ENCODE measurements at regions not wholly inside any gene's neighbourhood (a gene's known extent, or its start where the extent isn't known, plus 50 kb on each side); places are given as distances from the start of the nearest gene placed in this dataset.
"Not testable (repeated sequence)": the region's sequence is repeated elsewhere in the genome, so short reads cannot be mapped to it uniquely, and the experiment has no call there.

GRCh38 chr10:11403646-11404045, 207.8 kb downstream of the USP6NL start:
- H3K27me3 ChIP-seq (ENCODE audit: control insufficient read depth, insufficient read depth, low read length); CTCF ChIA-PET; H3K36me3 ChIP-seq (ENCODE audit: control insufficient read depth, insufficient read depth, low read length); H3K4me3 ChIP-seq (ENCODE audit: low read depth, low read length); DNase-seq (ENCODE audit: low read depth); POLR2A ChIA-PET: not testable (repeated sequence)

GRCh38 chr10:11403116-11403515, 208.3 kb downstream of the USP6NL start:
- Histone ChIP-seq H3K36me3 (ENCODE audit: control insufficient read depth, insufficient read depth, low read length) (no peaks in the 10 kb centered on the region), H3K4me3 (ENCODE audit: low read depth, low read length) (no peak overlapping the region), H3K27me3 (ENCODE audit: control insufficient read depth, insufficient read depth, low read length) (no peaks in the 10 kb centered on the region)
- POLR2A ChIA-PET: no interaction called here
- no peak for DNase-seq (ENCODE audit: low read depth)
- TF ChIP-seq CTCF (IDR thresholded peaks at IDR 0.05; ENCODE audit: insufficient read depth, low read depth, low read length): no peak
- CTCF ChIA-PET: no interaction called here

- Histone ChIP-seq H3K27me3 (ENCODE audit: control insufficient read depth, insufficient read depth, low read length) (no peaks in the 10 kb centered on the region), H3K4me3 (ENCODE audit: low read depth, low read length) (no peak overlapping the region), H3K36me3 (ENCODE audit: control insufficient read depth, insufficient read depth, low read length) (no peaks in the 10 kb centered on the region)
- ChIA-PET POLR2A (no interaction called here), CTCF (no interaction called here)
- no peak for DNase-seq (ENCODE audit: low read depth)
- TF ChIP-seq CTCF (IDR thresholded peaks at IDR 0.05; ENCODE audit: insufficient read depth, low read depth, low read length): no peak
Observed at GRCh38 chr10:11402392-11402791, 209.1 kb downstream of the USP6NL start.

- H3K27me3 ChIP-seq (ENCODE audit: control insufficient read depth, insufficient read depth, low read length): no peaks in the 10 kb centered on the region
- CTCF ChIA-PET: no interaction called here
- no peaks in the 10 kb centered on the region for H3K36me3 ChIP-seq (ENCODE audit: control insufficient read depth, insufficient read depth, low read length)
- TF ChIP-seq CTCF (IDR thresholded peaks at IDR 0.05; ENCODE audit: insufficient read depth, low read depth, low read length): no peak
- H3K4me3 ChIP-seq (ENCODE audit: low read depth, low read length): no peak overlapping the region
- no peak for DNase-seq (ENCODE audit: low read depth)
- POLR2A ChIA-PET: no interaction called here
Observed at GRCh38 chr10:11401264-11402235, 209.9 kb downstream of the USP6NL start.

- Histone ChIP-seq H3K36me3 (ENCODE audit: control insufficient read depth, insufficient read depth, low read length) (no peaks in the 10 kb centered on the region), H3K4me3 (ENCODE audit: low read depth, low read length) (no peak overlapping the region), H3K27me3 (ENCODE audit: control insufficient read depth, insufficient read depth, low read length) (no peaks in the 10 kb centered on the region)
- no peak for DNase-seq (ENCODE audit: low read depth)
- no peak for TF ChIP-seq CTCF (IDR thresholded peaks at IDR 0.05; ENCODE audit: insufficient read depth, low read depth, low read length)
- ChIA-PET POLR2A (no interaction called here), CTCF (interaction anchor here (0.6 kb wide), 1 partner anchor 1262 kb away, joined by 3 read pairs; no protein-coding TSS in a partner anchor)
Observed at GRCh38 chr10:11397980-11398580, 213.4 kb downstream of the USP6NL start.

Data from BJ (cell line).